Liver (tissue), 8 donors: ENCODE measurements at regions not wholly inside any gene's neighbourhood (a gene's known extent, or its start where the extent isn't known, plus 50 kb on each side); places are given as distances from the start of the nearest gene placed in this dataset.

Experiments used
- DNase-seq: peaks from one replicate; pipeline ENCODE4 v3.0.0-alpha.2; 2017; ENCODE audit warnings: low spot score
- H3K27ac ChIP-seq, 2 donors: one replicate each; pipeline ENCODE4 v1.7.0; 2013; ENCODE audit warnings: inconsistent platforms in 2 of 2, low read length in 2 of 2, control low read depth in 1 of 2, low read depth in 1 of 2, mild to moderate bottlenecking in 1 of 2
- H3K27me3 ChIP-seq, 4 donors: one replicate each; pipeline versions ENCODE4 v1.6.1 to v1.7.0; 2013; ENCODE audit warnings: low read length in 3 of 4, inconsistent platforms in 1 of 4, mild to moderate bottlenecking in 1 of 4, moderate library complexity in 1 of 4; ENCODE audit not compliant: control insufficient read depth in 4 of 4, insufficient read depth in 4 of 4
- H3K36me3 ChIP-seq, 4 donors: one replicate each; pipeline versions ENCODE4 v1.6.1 to v1.7.0; 2013; ENCODE audit warnings: low read length in 3 of 4, mild to moderate bottlenecking in 3 of 4, low read depth in 1 of 4, moderate library complexity in 1 of 4; ENCODE audit not compliant: control insufficient read depth in 4 of 4, insufficient read depth in 3 of 4
- H3K4me1 ChIP-seq, 4 donors: one replicate each; pipeline versions ENCODE4 v1.6.1 to v1.7.0; 2013; ENCODE audit warnings: low read length in 3 of 4, mild to moderate bottlenecking in 3 of 4, moderate library complexity in 1 of 4; ENCODE audit not compliant: control insufficient read depth in 4 of 4, insufficient read depth in 4 of 4
- H3K4me3 ChIP-seq, 3 donors: one replicate each; pipeline versions ENCODE4 v1.6.1 to v1.7.0; 2013; ENCODE audit warnings: low read length in 3 of 3, control low read depth in 1 of 3, low read depth in 1 of 3, mild to moderate bottlenecking in 1 of 3
- H3K9ac ChIP-seq, 2 donors: one replicate each; pipeline ENCODE4 v1.7.0; 2013; ENCODE audit warnings: low read length in 2 of 2, mild to moderate bottlenecking in 2 of 2, moderate library complexity in 2 of 2, control low read depth in 1 of 2, low read depth in 1 of 2
- H3K9me3 ChIP-seq, 4 donors: one replicate each; pipeline versions ENCODE4 v1.6.1 to v1.7.0; 2013; ENCODE audit warnings: low read length in 3 of 4; ENCODE audit not compliant: control insufficient read depth in 4 of 4
- FOXA1 ChIP-seq: IDR thresholded peaks from 2 replicates; pipeline ENCODE4 v1.6.1; 2016; ENCODE audit warnings: antibody characterized with exemption
- FOXA2 ChIP-seq: IDR thresholded peaks from 2 replicates; pipeline ENCODE4 v1.6.1; 2016; ENCODE audit warnings: antibody characterized with exemption
- GABPA ChIP-seq, 2 donors: IDR thresholded peaks in 1 of 2; conservative IDR thresholded peaks in 1 of 2; 2 replicates each; pipeline ENCODE4 v1.6.1; 2016; ENCODE audit warnings: antibody characterized with exemption in 2 of 2, mild to moderate bottlenecking in 1 of 2, moderate library complexity in 1 of 2
- HNF4A ChIP-seq, 2 donors: conservative IDR thresholded peaks; 2 replicates each; pipeline ENCODE4 v1.6.1; 2016; ENCODE audit warnings: antibody characterized with exemption in 2 of 2, mild to moderate bottlenecking in 2 of 2
- HNF4G ChIP-seq: IDR thresholded peaks from 2 replicates; pipeline ENCODE4 v1.6.1; 2016; ENCODE audit warnings: antibody characterized with exemption
- JUND ChIP-seq, 2 donors: IDR thresholded peaks; 2 replicates each; pipeline ENCODE4 v1.6.1; 2016; ENCODE audit warnings: antibody characterized with exemption in 2 of 2
- NR2F2 ChIP-seq: IDR thresholded peaks from 2 replicates; pipeline ENCODE4 v1.6.1; 2016; ENCODE audit warnings: antibody characterized with exemption
- RAD21 ChIP-seq, 2 donors: IDR thresholded peaks; 2 replicates each; pipeline ENCODE4 v1.6.1; 2016; ENCODE audit warnings: antibody characterized with exemption in 2 of 2, mild to moderate bottlenecking in 2 of 2
- RXRA ChIP-seq, 2 donors: IDR thresholded peaks; 2 replicates each; pipeline ENCODE4 v1.6.1; 2017 to 2018; ENCODE audit warnings: antibody characterized with exemption in 2 of 2, mild to moderate bottlenecking in 1 of 2
- SP1 ChIP-seq: IDR thresholded peaks from 2 replicates; pipeline ENCODE4 v1.6.1; 2018; ENCODE audit warnings: antibody characterized with exemption, mild to moderate bottlenecking
- TAF1 ChIP-seq: conservative IDR thresholded peaks from 2 replicates; pipeline ENCODE4 v1.6.1; 2016; ENCODE audit warnings: antibody characterized with exemption, mild to moderate bottlenecking
- YY1 ChIP-seq: IDR thresholded peaks from 2 replicates; pipeline ENCODE4 v1.6.1; 2016; ENCODE audit warnings: antibody characterized with exemption, mild to moderate bottlenecking
- WGBS: extraction: QIAGEN DNeasy Blood & Tissue Kit; methylation state at CpG from one replicate; pipeline ENCODE4 v1.1.7; 2013; 5-methylcytosine and 5-hydroxymethylcytosine counted together
- TF ChIP-seq, protein P1 (sequence below): IDR thresholded peaks from 2 replicates; pipeline ENCODE4 v1.6.1; 2016; ENCODE audit warnings: antibody characterized with exemption, mild to moderate bottlenecking
- TF ChIP-seq, protein P2 (sequence below): IDR thresholded peaks from 2 replicates; pipeline ENCODE4 v1.6.1; 2016; ENCODE audit warnings: antibody characterized with exemption
- TF ChIP-seq, protein P3 (sequence below): IDR thresholded peaks from 2 replicates; pipeline ENCODE4 v1.6.1; 2016; ENCODE audit warnings: antibody characterized with exemption
- TF ChIP-seq, protein P4 (sequence below): IDR thresholded peaks from 2 replicates; pipeline ENCODE4 v1.6.1; 2016; ENCODE audit warnings: antibody characterized with exemption
- TF ChIP-seq, protein P5 (sequence below): fragments of 150-350 bp; IDR thresholded peaks from 2 replicates; pipeline ENCODE4 v1.5.1; 2017; ENCODE audit warnings: improper control_type of control experiment, low read depth, low read length; ENCODE audit not compliant: missing input control
- donor health status: healthy.
- donor health status: healthy.
- donor health status: healthy.
- donor health status: healthy.
- donor health status: healthy.

DNA sequence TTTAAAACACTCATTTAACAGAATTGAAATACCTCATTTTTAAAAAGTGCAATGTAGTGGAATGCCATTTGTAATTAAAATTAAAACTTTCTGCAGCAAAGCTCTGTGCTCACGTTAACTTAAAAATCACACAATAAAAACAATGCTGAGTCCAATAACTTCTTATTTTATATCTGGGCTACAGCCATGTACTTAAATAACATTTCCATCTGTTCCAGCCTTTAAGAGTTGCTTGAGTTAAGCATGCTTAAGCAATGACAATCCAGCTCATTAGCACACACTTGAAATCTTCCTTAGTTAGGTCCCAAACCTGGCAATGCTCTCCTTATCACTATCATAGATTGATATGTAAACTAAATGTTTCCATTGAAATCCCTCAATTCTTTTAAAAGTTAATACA lies 132.3 kb upstream of the CDH12 start (continued):
- TF ChIP-seq, protein P1, sequence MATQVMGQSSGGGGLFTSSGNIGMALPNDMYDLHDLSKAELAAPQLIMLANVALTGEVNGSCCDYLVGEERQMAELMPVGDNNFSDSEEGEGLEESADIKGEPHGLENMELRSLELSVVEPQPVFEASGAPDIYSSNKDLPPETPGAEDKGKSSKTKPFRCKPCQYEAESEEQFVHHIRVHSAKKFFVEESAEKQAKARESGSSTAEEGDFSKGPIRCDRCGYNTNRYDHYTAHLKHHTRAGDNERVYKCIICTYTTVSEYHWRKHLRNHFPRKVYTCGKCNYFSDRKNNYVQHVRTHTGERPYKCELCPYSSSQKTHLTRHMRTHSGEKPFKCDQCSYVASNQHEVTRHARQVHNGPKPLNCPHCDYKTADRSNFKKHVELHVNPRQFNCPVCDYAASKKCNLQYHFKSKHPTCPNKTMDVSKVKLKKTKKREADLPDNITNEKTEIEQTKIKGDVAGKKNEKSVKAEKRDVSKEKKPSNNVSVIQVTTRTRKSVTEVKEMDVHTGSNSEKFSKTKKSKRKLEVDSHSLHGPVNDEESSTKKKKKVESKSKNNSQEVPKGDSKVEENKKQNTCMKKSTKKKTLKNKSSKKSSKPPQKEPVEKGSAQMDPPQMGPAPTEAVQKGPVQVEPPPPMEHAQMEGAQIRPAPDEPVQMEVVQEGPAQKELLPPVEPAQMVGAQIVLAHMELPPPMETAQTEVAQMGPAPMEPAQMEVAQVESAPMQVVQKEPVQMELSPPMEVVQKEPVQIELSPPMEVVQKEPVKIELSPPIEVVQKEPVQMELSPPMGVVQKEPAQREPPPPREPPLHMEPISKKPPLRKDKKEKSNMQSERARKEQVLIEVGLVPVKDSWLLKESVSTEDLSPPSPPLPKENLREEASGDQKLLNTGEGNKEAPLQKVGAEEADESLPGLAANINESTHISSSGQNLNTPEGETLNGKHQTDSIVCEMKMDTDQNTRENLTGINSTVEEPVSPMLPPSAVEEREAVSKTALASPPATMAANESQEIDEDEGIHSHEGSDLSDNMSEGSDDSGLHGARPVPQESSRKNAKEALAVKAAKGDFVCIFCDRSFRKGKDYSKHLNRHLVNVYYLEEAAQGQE = no peak
- TF ChIP-seq, protein P2, sequence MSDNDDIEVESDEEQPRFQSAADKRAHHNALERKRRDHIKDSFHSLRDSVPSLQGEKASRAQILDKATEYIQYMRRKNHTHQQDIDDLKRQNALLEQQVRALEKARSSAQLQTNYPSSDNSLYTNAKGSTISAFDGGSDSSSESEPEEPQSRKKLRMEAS = no peak
- TF ChIP-seq, protein P3, sequence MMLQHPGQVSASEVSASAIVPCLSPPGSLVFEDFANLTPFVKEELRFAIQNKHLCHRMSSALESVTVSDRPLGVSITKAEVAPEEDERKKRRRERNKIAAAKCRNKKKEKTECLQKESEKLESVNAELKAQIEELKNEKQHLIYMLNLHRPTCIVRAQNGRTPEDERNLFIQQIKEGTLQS = no peak
- TF ChIP-seq HNF4A (conservative IDR thresholded peaks at IDR 0.05) = no peak
- no peak for TF ChIP-seq TAF1

DNA sequence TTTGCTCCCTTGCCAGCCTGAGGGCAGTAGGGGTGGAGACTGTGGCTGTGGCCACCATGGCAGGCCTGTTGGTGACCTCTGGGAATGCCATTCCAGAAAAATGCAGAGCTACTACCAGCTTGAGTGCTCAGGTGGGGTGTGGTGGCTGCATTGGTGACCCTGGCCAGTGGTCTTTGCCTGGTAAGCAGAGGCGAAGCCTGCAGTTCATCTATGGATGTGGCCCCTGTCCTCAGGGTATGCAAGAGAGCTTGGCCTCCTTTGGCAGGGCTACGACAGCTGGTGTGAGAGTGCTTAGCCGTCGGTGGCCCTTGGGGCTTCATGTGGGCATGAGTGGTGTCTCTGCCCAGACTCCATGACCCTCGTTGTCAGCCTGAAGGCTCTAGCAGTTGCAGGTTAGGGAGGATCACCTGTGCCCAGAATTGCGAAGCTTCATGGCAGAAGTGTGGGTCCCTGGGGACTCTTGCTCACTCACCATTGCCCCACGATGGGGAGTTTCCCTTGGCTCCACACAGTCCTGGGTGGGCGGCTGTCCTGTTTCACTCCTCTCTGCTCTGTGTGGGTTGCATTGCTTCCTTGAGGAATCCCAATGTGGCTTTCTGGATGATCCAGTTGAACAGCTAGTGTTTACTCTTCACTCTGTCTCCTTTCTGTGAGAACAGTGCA lies 117.9 kb upstream of the CDH12 start:
- WGBS = 87% methylated on average over 8 of the region's 8 CpGs
- DNase-seq = no peak
- no peak overlapping the region for H3K9ac ChIP-seq

More for the DNA sequence above, 117.9 kb upstream of the CDH12 start:
- H3K27me3 ChIP-seq = no peaks in the 10 kb centered on the region
- H3K27ac ChIP-seq = no peak overlapping the region
- no peaks in the 10 kb centered on the region for H3K36me3 ChIP-seq
- peaks cover 0 to 5% (median 2%) of the 10 kb centered on the region in 4 donors for H3K9me3 ChIP-seq
- TF ChIP-seq HNF4A (conservative IDR thresholded peaks at IDR 0.05) (no peak), JUND (IDR thresholded peaks at IDR 0.05) (no peak), FOXA2 (no peak), YY1 (no peak), RAD21 (IDR thresholded peaks at IDR 0.05) (no peak), FOXA1 (no peak), TAF1 (no peak), RXRA (IDR thresholded peaks at IDR 0.05) (no peak), SP1 (no peak), HNF4G (no peak), GABPA (IDR thresholded peaks at IDR 0.05 in 1 of 2, conservative IDR thresholded peaks at IDR 0.05 in 1 of 2) (no peak), NR2F2 (no peak)
- TF ChIP-seq, protein P4, sequence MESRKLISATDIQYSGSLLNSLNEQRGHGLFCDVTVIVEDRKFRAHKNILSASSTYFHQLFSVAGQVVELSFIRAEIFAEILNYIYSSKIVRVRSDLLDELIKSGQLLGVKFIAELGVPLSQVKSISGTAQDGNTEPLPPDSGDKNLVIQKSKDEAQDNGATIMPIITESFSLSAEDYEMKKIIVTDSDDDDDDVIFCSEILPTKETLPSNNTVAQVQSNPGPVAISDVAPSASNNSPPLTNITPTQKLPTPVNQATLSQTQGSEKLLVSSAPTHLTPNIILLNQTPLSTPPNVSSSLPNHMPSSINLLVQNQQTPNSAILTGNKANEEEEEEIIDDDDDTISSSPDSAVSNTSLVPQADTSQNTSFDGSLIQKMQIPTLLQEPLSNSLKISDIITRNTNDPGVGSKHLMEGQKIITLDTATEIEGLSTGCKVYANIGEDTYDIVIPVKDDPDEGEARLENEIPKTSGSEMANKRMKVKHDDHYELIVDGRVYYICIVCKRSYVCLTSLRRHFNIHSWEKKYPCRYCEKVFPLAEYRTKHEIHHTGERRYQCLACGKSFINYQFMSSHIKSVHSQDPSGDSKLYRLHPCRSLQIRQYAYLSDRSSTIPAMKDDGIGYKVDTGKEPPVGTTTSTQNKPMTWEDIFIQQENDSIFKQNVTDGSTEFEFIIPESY = no peak
- TF ChIP-seq, protein P5, sequence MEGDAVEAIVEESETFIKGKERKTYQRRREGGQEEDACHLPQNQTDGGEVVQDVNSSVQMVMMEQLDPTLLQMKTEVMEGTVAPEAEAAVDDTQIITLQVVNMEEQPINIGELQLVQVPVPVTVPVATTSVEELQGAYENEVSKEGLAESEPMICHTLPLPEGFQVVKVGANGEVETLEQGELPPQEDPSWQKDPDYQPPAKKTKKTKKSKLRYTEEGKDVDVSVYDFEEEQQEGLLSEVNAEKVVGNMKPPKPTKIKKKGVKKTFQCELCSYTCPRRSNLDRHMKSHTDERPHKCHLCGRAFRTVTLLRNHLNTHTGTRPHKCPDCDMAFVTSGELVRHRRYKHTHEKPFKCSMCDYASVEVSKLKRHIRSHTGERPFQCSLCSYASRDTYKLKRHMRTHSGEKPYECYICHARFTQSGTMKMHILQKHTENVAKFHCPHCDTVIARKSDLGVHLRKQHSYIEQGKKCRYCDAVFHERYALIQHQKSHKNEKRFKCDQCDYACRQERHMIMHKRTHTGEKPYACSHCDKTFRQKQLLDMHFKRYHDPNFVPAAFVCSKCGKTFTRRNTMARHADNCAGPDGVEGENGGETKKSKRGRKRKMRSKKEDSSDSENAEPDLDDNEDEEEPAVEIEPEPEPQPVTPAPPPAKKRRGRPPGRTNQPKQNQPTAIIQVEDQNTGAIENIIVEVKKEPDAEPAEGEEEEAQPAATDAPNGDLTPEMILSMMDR = no peak
- TF ChIP-seq, protein P1 = no peak
- TF ChIP-seq, protein P2 = no peak
- TF ChIP-seq, protein P3 = no peak
- H3K4me3 ChIP-seq = no peak overlapping the region
- H3K4me1 ChIP-seq = no peaks in the 10 kb centered on the region
